Neural cell (in vitro differentiated cells): ENCODE measurements at regions not wholly inside any gene's neighbourhood (a gene's known extent, or its start where the extent isn't known, plus 50 kb on each side); places are given as distances from the start of the nearest gene placed in this dataset.

ENCODE experiments used
- H2AFZ ChIP-seq: fragments of 200-600, 300-800 bp; sonication (generic), shearing (Covaris generic); 2 replicates; pipeline ENCODE4 v1.6.0; 2014; ENCODE audit warnings: low read depth, mild to moderate bottlenecking, antibody characterized with exemption, low read length, moderate library complexity
- H3F3A ChIP-seq: fragments of 200-600 bp; shearing (Covaris generic); 2 replicates; pipeline ENCODE4 v1.6.1; 2016; ENCODE audit warnings: mild to moderate bottlenecking, moderate library complexity, mixed read lengths, antibody characterized with exemption, low read length; ENCODE audit not compliant: insufficient read depth, poor library complexity, severe bottlenecking
- H3K27ac ChIP-seq: fragments of 200-600, 300-800 bp; sonication (generic), shearing (Covaris generic); 2 replicates; pipeline ENCODE4 v1.5.1; 2014; ENCODE audit warnings: mild to moderate bottlenecking, low read length, moderate library complexity
- H3K27me3 ChIP-seq: fragments of 300-800, 200-600 bp; sonication (generic), shearing (Covaris generic); 2 replicates; pipeline ENCODE4 v1.6.0; 2014; ENCODE audit warnings: mild to moderate bottlenecking, low read depth, low read length, moderate library complexity; ENCODE audit not compliant: insufficient read depth
- H3K36me3 ChIP-seq: fragments of 300-800, 200-600 bp; sonication (generic), shearing (Covaris generic); 2 replicates; pipeline ENCODE4 v1.5.1; 2014; ENCODE audit warnings: mild to moderate bottlenecking, antibody characterized with exemption, low read length, moderate library complexity; ENCODE audit not compliant: insufficient read depth
- H3K4me2 ChIP-seq: fragments of 300-800, 200-600 bp; sonication (generic), shearing (Covaris generic); 2 replicates; pipeline ENCODE4 v1.6.0; 2014; ENCODE audit warnings: mild to moderate bottlenecking, low read length
- H3K4me3 ChIP-seq: fragments of 300-800, 200-600 bp; sonication (generic), shearing (Covaris generic); 2 replicates; pipeline ENCODE4 v1.5.1; 2014; ENCODE audit warnings: mild to moderate bottlenecking, low read length, moderate library complexity
- H3K79me2 ChIP-seq: fragments of 200-600 bp; shearing (Covaris generic); replicated peaks from 2 replicates; pipeline ENCODE4 v1.6.0; 2014; ENCODE audit warnings: mild to moderate bottlenecking, low read length, moderate library complexity; ENCODE audit not compliant: insufficient read depth
- H3K9ac ChIP-seq: fragments of 300-800, 200-600 bp; sonication (generic), shearing (Covaris generic); 2 replicates; pipeline ENCODE4 v1.6.1; 2016; ENCODE audit warnings: mild to moderate bottlenecking, low read length, mixed read lengths
- H3K9me2 ChIP-seq: fragments of 200-600 bp; shearing (Covaris generic); 2 replicates; pipeline ENCODE4 v1.6.1; 2016; ENCODE audit warnings: mild to moderate bottlenecking, low read length, mixed read lengths; ENCODE audit not compliant: insufficient read depth
- H3K9me3 ChIP-seq: fragments of 200-600, 300-800 bp; sonication (generic), shearing (Covaris generic); 2 replicates; pipeline ENCODE4 v1.6.1; 2016; ENCODE audit warnings: mild to moderate bottlenecking, mixed run types, low read length, moderate library complexity, mixed read lengths
- H4K20me1 ChIP-seq: fragments of 200-600 bp; shearing (Covaris generic); 2 replicates; pipeline ENCODE4 v1.6.1; 2016; ENCODE audit warnings: mild to moderate bottlenecking, mixed run types; ENCODE audit not compliant: insufficient read depth
- CTCF ChIP-seq: fragments of 450-650 bp; IDR thresholded peaks from 2 replicates; pipeline ENCODE4 v1.5.1; 2014; ENCODE audit warnings: antibody characterized with exemption, mild to moderate bottlenecking, moderate library complexity; ENCODE audit not compliant: poor library complexity, severe bottlenecking
- EP300 ChIP-seq: fragments of 450-650 bp; conservative IDR thresholded peaks from 2 replicates; pipeline ENCODE4 v1.6.1; 2014; ENCODE audit warnings: antibody characterized with exemption, mild to moderate bottlenecking, moderate library complexity; ENCODE audit not compliant: poor library complexity, severe bottlenecking
- EZH2 ChIP-seq: fragments of 200-600, 300-800 bp; shearing (Covaris generic), sonication (generic); IDR thresholded peaks from 2 replicates; pipeline ENCODE4 v1.6.1; 2014; ENCODE audit warnings: antibody characterized with exemption, low read length, borderline replicate concordance, mild to moderate bottlenecking; ENCODE audit not compliant: insufficient read depth, poor library complexity, severe bottlenecking
- MXI1 ChIP-seq: fragments of 450-650 bp; conservative IDR thresholded peaks from 2 replicates; pipeline ENCODE4 v1.6.1; 2014; ENCODE audit warnings: antibody characterized with exemption, mild to moderate bottlenecking; ENCODE audit not compliant: poor library complexity, severe bottlenecking
- POLR2AphosphoS5 ChIP-seq: IDR thresholded peaks from 2 replicates; pipeline ENCODE4 v1.6.1; 2012
- RAD21 ChIP-seq: fragments of 450-650 bp; conservative IDR thresholded peaks from 2 replicates; pipeline ENCODE4 v1.6.1; 2014; ENCODE audit warnings: antibody characterized with exemption, mild to moderate bottlenecking, moderate library complexity
- REST ChIP-seq: IDR thresholded peaks from 2 replicates; pipeline ENCODE4 v1.6.1; 2012; ENCODE audit warnings: borderline replicate concordance
- SMC3 ChIP-seq: fragments of 450-650 bp; conservative IDR thresholded peaks from 2 replicates; pipeline ENCODE4 v1.6.1; 2014; ENCODE audit warnings: antibody characterized with exemption, mild to moderate bottlenecking, moderate library complexity; ENCODE audit not compliant: poor library complexity
- TAF1 ChIP-seq: IDR thresholded peaks from 2 replicates; pipeline ENCODE4 v1.6.1; 2012; ENCODE audit warnings: low read depth

- H3K9ac ChIP-seq = no peak overlapping the region
- H3K79me2 ChIP-seq = no peaks in the 10 kb centered on the region
- H3K9me2 ChIP-seq = no peaks in the 10 kb centered on the region
- no peaks in the 10 kb centered on the region for H3F3A ChIP-seq
- no peaks in the 10 kb centered on the region for H4K20me1 ChIP-seq
- peaks cover 5% of the 10 kb centered on the region for H3K9me3 ChIP-seq
- H3K27ac ChIP-seq = no peak overlapping the region
- H3K4me2 ChIP-seq = no peak overlapping the region
- no peak overlapping the region for H3K4me3 ChIP-seq
- no peak overlapping the region for H2AFZ ChIP-seq
- no peaks in the 10 kb centered on the region for H3K36me3 ChIP-seq
- TF ChIP-seq REST = no peak
- no peak for TF ChIP-seq RAD21
- TF ChIP-seq SMC3 = no peak
- TF ChIP-seq POLR2AphosphoS5 = no peak
- no peak for TF ChIP-seq EP300
- TF ChIP-seq MXI1 = no peak
- TF ChIP-seq EZH2 = no peak
- TF ChIP-seq CTCF = no peak
- TF ChIP-seq TAF1 = no peak
- H3K27me3 ChIP-seq = no peaks in the 10 kb centered on the region
Measured at GRCh38 chr9:80571953-80572352, 1000.2 kb downstream of the TLE4 start.

- Histone ChIP-seq H4K20me1 (no peaks in the 10 kb centered on the region), H3K4me2 (no peak overlapping the region), H3K79me2 (no peaks in the 10 kb centered on the region), H3K27ac (no peak overlapping the region), H3K9me2 (no peaks in the 10 kb centered on the region), H2AFZ (no peak overlapping the region), H3K27me3 (no peaks in the 10 kb centered on the region), H3K9ac (no peak overlapping the region), H3K36me3 (no peaks in the 10 kb centered on the region), H3K9me3 (peaks cover 5% of the 10 kb centered on the region), H3K4me3 (no peak overlapping the region), H3F3A (no peaks in the 10 kb centered on the region)
- TF ChIP-seq CTCF = no peak
- TF ChIP-seq TAF1 = no peak
- TF ChIP-seq EZH2 = no peak
- TF ChIP-seq POLR2AphosphoS5 = no peak
- no peak for TF ChIP-seq RAD21
- no peak for TF ChIP-seq EP300
- TF ChIP-seq REST = no peak
- TF ChIP-seq MXI1 = no peak
- no peak for TF ChIP-seq SMC3
Measured at GRCh38 chr9:80569236-80569635, 997.5 kb downstream of the TLE4 start.
